Esophagus muscularis mucosa (tissue), 4 donors: ENCODE measurements at regions not wholly inside any gene's neighbourhood (a gene's known extent, or its start where the extent isn't known, plus 50 kb on each side); places are given as distances from the start of the nearest gene placed in this dataset.

Experiments used
- DNase-seq: peaks from one replicate; pipeline ENCODE4 v3.0.0-alpha.2; 2017; ENCODE audit errors: extremely low spot score
- H3K27ac ChIP-seq, 4 donors: fragments of 200-600 bp; sonication (generic); replicated peaks in 1 of 4; 1 replicate in 3 of 4; 2 replicates in 1 of 4; pipeline ENCODE4 v1.5.1; 2016 to 2019; ENCODE audit warnings: mild to moderate bottlenecking in 1 of 4
- H3K27me3 ChIP-seq, 4 donors: fragments of 200-600 bp; sonication (generic); one replicate each; pipeline versions ENCODE4 v1.5.1 to v1.6.0; 2016 to 2019
- H3K36me3 ChIP-seq, 4 donors: fragments of 200-600 bp; sonication (generic); one replicate each; pipeline ENCODE4 v1.5.1; 2016 to 2019
- H3K4me1 ChIP-seq, 4 donors: fragments of 200-600 bp; sonication (generic); one replicate each; pipeline ENCODE4 v1.5.1; 2016 to 2019
- H3K4me3 ChIP-seq, 4 donors: fragments of 200-600 bp; sonication (generic); 1 replicate in 2 of 4; 2 replicates in 2 of 4; pipeline ENCODE4 v1.5.1; 2016 to 2019; ENCODE audit warnings: mild to moderate bottlenecking in 4 of 4, moderate library complexity in 1 of 4
- H3K9me3 ChIP-seq, 4 donors: fragments of 200-600 bp; sonication (generic); 1 replicate in 3 of 4; 2 replicates in 1 of 4; pipeline ENCODE4 v1.5.1; 2016 to 2019
- POLR2A ChIP-seq: fragments of 450-650 bp; IDR thresholded peaks from one replicate; pipeline ENCODE4 v1.6.1; 2017; ENCODE audit warnings: antibody characterized with exemption, moderate library complexity, mild to moderate bottlenecking, low read depth
- POLR2AphosphoS5 ChIP-seq, 2 donors: sonication (generic); formaldehyde crosslinking; IDR thresholded peaks; one replicate each; pipeline ENCODE4 v1.6.1; 2017; ENCODE audit warnings: antibody characterized with exemption in 2 of 2
- WGBS: methylation state at CpG from one replicate; pipeline ENCODE4 v1.1.5; 2018; 5-methylcytosine and 5-hydroxymethylcytosine counted together
- intact Hi-C: fragments of 100-400 bp; cut with DNase I; formaldehyde crosslinking; loops from one replicate; pipeline ENCODE4 v1.15.1; 2023
- TF ChIP-seq, protein P1 (sequence below), 3 experiments: fragments of 200-600 bp in 2 of 3; fragments of 450-650 bp in 1 of 3; sonication (generic) in 2 of 3; IDR thresholded peaks; one replicate each; pipeline ENCODE4 v1.5.1; 2017 to 2019; ENCODE audit warnings: antibody characterized with exemption in 3 of 3, mild to moderate bottlenecking in 2 of 3, moderate library complexity in 1 of 3

DNA sequence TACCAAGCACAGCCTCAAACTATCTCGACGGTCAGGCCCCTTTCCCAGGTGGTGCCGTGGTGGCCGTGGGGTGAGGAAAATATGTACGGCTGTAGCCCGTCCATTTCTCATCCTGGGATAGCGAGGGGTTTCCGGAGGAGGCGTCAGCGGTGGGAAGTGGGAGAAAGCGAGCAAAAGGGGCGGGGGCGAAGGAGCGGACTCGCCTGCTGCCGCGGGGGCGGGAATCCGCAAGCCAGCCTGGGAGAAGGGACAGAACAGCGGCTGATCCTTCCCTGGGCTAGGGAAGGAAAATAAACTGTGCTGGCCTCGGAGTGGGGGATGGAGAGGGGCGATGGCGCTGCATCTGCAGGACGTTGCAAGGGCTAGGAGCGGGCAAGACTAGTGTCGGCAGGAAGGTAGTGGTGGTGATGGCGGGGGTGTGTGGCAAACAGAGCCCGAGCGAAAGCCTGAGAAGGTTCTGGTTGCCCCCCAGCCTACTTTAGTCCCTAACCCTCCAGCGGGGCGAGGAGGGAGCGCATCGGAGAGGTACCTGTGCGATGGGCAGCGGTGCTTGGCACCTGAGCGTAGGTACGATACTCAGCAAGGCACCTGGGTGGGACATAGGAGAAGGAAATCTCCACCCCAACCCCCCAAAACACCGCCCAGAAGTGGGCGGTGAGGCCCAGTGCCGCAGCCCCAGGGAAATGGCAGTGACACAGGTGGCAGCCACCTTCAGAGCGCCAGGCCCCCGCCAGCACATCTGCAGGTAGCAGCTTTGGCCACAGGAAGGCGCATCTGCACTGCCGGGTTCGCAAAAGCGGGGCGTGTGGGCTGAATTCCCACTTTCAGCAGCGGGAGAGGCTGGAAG lies 49.9 kb upstream of the STEAP1B start:
- Histone ChIP-seq H3K27ac (no peak overlapping the region), H3K36me3 (no peaks in the 10 kb centered on the region), H3K4me3 (peak overlapping the region; percentile 33 to 42 (median 36)), H3K27me3 (peaks cover 0 to 62% (median 9%) of the 10 kb centered on the region in 4 donors), H3K4me1 (peaks cover 8 to 14% (median 11%) of the 10 kb centered on the region in 4 donors), H3K9me3 (no peaks in the 10 kb centered on the region)
- TF ChIP-seq, protein P1, sequence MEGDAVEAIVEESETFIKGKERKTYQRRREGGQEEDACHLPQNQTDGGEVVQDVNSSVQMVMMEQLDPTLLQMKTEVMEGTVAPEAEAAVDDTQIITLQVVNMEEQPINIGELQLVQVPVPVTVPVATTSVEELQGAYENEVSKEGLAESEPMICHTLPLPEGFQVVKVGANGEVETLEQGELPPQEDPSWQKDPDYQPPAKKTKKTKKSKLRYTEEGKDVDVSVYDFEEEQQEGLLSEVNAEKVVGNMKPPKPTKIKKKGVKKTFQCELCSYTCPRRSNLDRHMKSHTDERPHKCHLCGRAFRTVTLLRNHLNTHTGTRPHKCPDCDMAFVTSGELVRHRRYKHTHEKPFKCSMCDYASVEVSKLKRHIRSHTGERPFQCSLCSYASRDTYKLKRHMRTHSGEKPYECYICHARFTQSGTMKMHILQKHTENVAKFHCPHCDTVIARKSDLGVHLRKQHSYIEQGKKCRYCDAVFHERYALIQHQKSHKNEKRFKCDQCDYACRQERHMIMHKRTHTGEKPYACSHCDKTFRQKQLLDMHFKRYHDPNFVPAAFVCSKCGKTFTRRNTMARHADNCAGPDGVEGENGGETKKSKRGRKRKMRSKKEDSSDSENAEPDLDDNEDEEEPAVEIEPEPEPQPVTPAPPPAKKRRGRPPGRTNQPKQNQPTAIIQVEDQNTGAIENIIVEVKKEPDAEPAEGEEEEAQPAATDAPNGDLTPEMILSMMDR (IDR thresholded peaks at IDR 0.05): peak; percentile 14 to 70 (median 60)
- TF ChIP-seq POLR2A (no peak), POLR2AphosphoS5 (IDR thresholded peaks at IDR 0.05) (peak in 1 of 2 donors; percentile 29)
- 4% methylated on average over 41 of the region's 48 CpGs for whole genome bisulfite sequencing
- intact Hi-C loops: no loop called here
- peak; percentile 91 for DNase-seq
